Inferior parietal cortex (tissue), 1 donor: ENCODE measurements at regions not wholly inside any gene's neighbourhood (a gene's known extent, or its start where the extent isn't known, plus 50 kb on each side); places are given as distances from the start of the nearest gene placed in this dataset.
"Not testable (repeated sequence)": the region's sequence is repeated elsewhere in the genome, so short reads cannot be mapped to it uniquely, and the experiment has no call there.

Experiments used
- DNase-seq: peaks from one replicate; pipeline ENCODE4 v3.0.0-alpha.2; 2016; ENCODE audit errors: extremely low spot score

GRCh38 chr2:175686002-175686401 lies 316.1 kb downstream of the LNPK start:
- DNase-seq = no peak

DNA sequence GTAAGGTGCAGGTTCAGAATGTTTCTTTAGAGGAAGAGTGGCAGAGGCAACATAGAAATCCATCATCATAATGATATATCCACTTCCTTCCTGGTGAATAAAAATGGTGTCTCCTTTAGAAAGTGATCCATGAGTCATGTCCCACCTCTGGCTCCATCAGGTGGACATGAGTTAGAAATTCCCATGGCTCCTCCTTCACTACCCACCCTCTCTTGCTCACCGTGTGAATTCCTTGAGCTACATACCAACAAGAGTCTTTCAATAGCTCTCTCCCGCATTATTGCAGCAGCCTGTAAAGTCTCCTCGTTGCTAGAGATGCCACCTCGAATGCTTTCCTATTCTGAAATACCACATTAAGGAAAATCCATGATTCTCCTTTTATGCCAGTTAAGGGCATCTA lies 317.6 kb downstream of the LNPK start:
- DNase-seq = no peak

DNA sequence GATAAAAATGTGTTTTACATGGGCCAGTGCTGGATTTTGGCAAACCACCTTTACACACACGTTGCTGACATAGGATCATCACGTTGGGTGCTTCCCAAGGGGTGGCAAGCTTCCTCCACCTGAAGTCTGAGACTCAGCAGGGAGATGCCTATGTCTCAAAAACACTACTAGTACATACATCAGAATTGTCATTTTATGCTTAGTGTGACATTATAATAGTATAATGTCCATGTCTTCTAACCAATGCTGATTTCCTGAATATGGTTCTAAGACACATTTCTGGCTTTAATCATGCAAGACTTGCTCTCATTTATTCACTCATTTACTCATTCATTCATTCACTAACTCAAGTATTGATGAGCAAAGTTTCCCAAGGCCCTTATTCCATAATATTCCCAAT lies 322.3 kb downstream of the LNPK start:
- DNase-seq = no peak

- DNase-seq = no peak
These were observed 322.8 kb downstream of the LNPK start for GRCh38 chr2:175679231-175679630.

GRCh38 chr2:175677880-175678279 lies 324.2 kb downstream of the LNPK start:
- no peak for DNase-seq

DNA sequence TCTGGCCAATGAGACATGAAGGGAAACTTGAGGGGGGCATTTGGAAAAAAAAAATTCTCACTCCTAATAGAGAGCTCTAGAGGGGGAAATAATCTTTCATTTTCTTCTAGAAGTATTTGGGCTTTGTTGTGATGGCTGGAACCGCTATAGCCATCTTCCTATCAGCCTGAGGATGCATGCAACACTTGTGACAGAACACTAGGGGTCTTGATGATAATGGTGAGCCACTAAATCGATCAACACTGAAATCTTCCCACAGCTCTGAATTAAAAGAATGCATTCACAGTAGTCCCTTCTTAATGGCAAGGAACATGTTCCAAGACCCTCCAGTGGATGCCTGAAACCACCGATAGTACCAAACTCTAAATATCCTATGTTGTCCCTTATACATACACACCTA lies 325.3 kb downstream of the LNPK start:
- DNase-seq = no peak

DNA sequence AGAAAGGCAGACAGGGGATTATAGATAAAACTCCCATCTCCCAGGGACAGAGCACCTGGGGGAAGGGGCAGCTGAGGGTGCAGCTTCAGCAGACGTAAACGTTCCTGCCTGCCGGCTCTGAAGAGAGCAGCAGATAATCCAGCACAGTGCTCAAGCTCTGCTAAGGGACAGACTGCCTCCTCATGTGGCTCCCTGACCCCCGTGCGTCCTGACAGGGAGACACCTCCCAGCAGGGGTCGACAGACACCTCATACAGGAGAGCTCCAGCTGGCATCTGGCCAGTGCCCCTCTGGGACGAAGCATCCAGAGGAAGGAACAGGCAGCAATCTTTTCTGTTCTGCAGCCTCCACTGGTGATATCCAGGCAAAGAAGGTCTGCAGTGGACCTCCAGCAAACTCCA lies 333.3 kb downstream of the LNPK start:
- DNase-seq = not testable (repeated sequence)

- DNase-seq = no peak
These were observed 339.7 kb downstream of the LNPK start for GRCh38 chr2:175662335-175662734.

GRCh38 chr2:175648577-175649063 lies 353.4 kb downstream of the LNPK start:
- DNase-seq = no peak

DNA sequence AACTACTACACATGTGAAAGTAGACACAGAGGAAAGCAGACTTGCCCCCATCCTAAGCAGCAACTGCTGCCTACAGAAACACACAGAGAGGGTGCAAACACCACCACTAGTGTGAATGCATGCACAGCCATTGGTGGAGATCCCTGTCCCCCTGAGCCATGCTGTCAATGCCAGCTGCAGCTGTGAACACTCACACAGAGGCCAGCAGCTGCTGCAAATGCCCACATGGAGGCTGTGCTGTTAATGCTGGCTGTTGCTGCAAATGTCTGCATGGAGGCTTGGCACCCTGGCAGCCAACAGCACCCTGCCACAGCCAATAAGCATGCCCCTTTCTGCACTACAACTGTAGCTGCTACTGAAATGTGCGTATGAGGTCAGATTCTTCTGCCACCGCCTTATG lies 355.0 kb downstream of the LNPK start:
- DNase-seq = no peak

GRCh38 chr2:175640655-175641054 lies 361.4 kb downstream of the LNPK start:
- DNase-seq = no peak

DNA sequence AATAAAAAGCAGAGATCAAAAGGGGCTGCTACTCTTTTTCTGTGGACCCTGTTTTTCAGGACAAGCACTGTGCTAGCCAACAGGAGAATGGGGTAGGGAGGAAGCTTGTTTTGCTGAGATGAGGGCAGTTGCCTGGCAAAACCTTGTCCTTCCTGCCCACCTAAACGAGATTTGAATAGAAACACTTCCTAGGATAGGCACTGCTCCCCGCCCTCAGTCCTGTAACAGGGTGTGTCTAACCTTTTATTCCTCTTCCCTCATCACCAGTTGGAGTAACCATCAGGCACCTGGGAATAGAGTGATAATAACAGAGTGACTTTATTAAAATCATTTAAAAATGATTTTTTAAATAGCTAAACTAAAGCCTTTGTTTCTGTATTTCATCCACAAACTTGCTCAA lies 368.8 kb downstream of the LNPK start:
- DNase-seq = no peak

DNA sequence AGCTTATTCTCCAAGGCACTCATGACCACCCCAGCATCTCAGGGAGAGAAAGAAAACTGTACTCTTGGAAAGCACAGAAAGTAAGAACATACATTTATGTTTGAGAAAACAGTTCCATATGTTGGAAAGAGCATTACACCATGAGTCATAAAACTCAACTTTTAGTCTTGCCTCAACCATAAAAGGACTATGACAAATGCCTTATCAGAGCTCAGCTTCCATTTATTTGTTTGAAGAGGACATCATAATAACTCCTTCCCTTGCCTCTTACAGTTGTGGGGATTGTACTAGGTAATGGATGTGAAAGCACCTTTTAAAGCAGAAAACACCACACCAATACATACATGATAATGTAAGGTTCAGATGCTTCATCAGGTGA lies 370.8 kb downstream of the LNPK start:
- no peak for DNase-seq

DNA sequence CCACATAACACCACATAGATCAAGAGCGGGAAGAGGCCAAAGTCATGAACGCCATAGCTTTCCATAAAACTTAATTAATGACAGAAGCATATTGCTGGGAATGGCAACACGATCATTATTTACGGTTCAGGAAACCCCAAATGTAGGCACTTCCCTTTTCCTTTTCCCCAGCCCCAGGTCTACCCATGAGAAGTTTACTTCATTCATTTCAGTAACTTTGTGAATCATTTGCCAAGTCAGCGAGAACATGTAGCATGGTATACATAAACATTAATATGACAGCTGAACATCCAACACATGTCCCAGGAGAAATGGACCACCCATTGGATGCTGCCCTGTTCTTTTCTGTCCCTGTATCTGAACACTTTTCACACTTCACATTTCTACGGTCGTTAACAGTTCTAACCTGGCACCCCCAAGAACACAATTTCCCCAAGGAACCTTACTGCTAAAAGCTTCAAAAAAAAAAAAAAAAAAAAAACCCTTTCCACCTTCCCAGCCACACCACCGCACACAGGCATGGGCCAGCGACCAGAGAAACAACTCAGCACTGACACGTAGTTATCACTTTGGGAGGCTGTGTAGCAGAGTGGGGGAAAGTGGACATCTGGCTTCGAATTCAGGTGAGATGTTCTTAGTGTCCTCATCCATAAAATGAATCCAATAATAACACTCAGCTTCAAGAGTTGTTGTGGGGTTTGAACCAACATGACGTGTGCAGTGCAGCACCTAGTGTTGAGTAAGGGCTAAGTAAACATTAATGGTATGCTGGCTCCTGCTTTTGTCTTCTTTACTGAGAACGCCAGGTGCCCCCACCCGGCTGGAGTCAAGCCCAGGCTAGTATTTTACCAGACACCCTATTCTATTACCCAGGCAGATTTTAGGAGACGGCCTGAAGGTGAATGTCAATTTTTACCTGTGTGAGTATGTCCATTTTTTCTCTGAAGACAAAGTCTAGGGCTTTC lies 371.5 kb downstream of the LNPK start:
- no peak for DNase-seq

DNA sequence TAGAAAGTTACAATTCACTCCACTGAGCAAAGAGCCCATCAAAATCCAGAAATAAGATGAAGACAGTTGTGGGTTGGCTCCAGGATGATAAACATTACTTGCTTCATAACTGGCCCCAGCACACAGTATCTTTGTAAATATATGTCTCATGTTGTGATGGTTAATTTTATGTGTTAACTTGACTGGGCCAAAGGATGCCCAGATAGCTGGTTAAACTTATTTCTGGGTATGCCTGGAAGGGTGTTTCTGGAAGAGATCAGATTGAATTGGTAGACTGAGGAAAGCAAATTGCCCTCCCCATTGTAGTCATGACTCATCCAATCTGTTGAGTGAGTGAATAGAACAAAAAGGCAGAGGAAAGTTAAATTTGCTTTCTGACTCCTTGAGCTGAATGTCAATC lies 373.8 kb downstream of the LNPK start:
- DNase-seq = no peak

GRCh38 chr2:175627405-175627804 lies 374.7 kb downstream of the LNPK start:
- DNase-seq = no peak

DNA sequence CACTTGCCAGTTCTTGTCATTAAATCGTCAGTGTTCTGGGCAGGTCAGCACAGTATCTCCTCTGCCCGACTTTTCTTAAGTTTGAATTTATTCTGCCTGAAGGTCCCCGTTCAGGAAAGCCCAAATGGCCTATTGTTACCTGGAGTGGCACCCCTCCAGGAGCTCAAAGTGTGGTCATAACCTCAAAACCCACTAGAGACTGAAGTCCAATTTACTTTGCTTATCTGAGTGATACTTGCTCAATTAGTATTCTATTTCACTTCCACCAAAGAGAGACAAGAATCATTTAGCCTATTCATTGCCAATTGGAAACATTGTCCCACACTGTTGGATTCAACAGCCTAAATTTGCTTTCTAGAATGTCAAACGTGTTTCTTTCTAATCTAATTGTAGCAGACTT lies 375.3 kb downstream of the LNPK start:
- DNase-seq = no peak

DNA sequence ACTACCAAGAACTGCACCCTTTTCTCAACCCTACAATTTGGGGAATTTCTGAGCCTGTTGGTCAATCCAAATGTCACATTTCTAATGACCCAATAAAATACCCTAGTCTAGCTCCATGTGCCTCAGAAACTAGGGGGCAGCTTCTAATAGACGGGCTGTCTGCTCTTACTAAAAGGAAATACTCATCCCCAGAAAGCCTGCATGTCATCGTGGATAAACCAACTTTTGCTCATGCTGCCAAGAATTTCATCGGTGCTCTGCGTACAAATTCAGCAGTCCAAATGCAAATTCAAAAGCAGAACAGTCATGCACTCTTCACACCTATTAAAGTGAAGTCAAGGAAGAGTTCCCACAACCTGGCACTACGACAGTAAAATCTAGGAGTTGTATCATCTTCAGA lies 377.3 kb downstream of the LNPK start:
- DNase-seq = no peak

GRCh38 chr2:175624211-175624761 lies 377.8 kb downstream of the LNPK start:
- no peak for DNase-seq

GRCh38 chr2:175621821-175622220 lies 380.2 kb downstream of the LNPK start:
- no peak for DNase-seq

GRCh38 chr2:175620106-175620505 lies 382.0 kb downstream of the LNPK start:
- no peak for DNase-seq

GRCh38 chr2:175619179-175620045 lies 382.7 kb downstream of the LNPK start:
- DNase-seq = no peak
